ENCODE measurements at regions not wholly inside any gene's neighbourhood (a gene's known extent, or its start where the extent isn't known, plus 50 kb on each side); places are given as distances from the start of the nearest gene placed in this dataset.

- Histone ChIP-seq H3K4me3 (no peak overlapping the region), H3K36me3 (no peaks in the 10 kb centered on the region), H3K9me3 (no peaks in the 10 kb centered on the region), H3K27ac (no peak overlapping the region), H3K4me1 (no peaks in the 10 kb centered on the region), H3K27me3 (no peaks in the 10 kb centered on the region)
- no peak for DNase-seq
- intact Hi-C loops (cut with DNase I; ENCODE audit: low total_unique reads): no loop called here
- no peak for TF ChIP-seq EP300 (IDR thresholded peaks at IDR 0.05)
- 89 to 94% (median 92%) methylated on average over 3 of the region's 3 CpGs for WGBS, 5 donors
Measured at GRCh38 chr6:144909753-144910285, 624.7 kb downstream of the UTRN start.

- WGBS, 5 donors: 86 to 100% (median 88%) methylated on average over 2 of the region's 2 CpGs
Measured at GRCh38 chr6:144911322-144911721, 626.2 kb downstream of the UTRN start.

GRCh38 chr6:144912474-144912873, 627.3 kb downstream of the UTRN start:
- Histone ChIP-seq H3K27me3 (no peaks in the 10 kb centered on the region), H3K36me3 (no peaks in the 10 kb centered on the region), H3K4me3 (no peak overlapping the region), H3K27ac (no peak overlapping the region), H3K9me3 (no peaks in the 10 kb centered on the region), H3K4me1 (no peaks in the 10 kb centered on the region)
- WGBS, 5 donors: 32 to 44% (median 33%) methylated on average over 2 of the region's 2 CpGs
- DNase-seq: no peak
- TF ChIP-seq POLR2AphosphoS5 (IDR thresholded peaks at IDR 0.05): no peak
- TF ChIP-seq CTCF (IDR thresholded peaks at IDR 0.05): no peak
- no peak for TF ChIP-seq EP300 (IDR thresholded peaks at IDR 0.05)
- no peak for TF ChIP-seq POLR2A (IDR thresholded peaks at IDR 0.05)
- intact Hi-C loops (cut with DNase I; ENCODE audit: low total_unique reads): no loop called here

More at GRCh38 chr6:144911322-144911721, 626.2 kb downstream of the UTRN start:
- intact Hi-C loops (cut with DNase I; ENCODE audit: low total_unique reads): no loop called here
- no peak for TF ChIP-seq POLR2A (IDR thresholded peaks at IDR 0.05)
- no peak for TF ChIP-seq CTCF (IDR thresholded peaks at IDR 0.05)
- TF ChIP-seq POLR2AphosphoS5 (IDR thresholded peaks at IDR 0.05): no peak
- no peak for TF ChIP-seq EP300 (IDR thresholded peaks at IDR 0.05)
- H3K4me3 ChIP-seq: no peak overlapping the region
- H3K4me1 ChIP-seq: no peaks in the 10 kb centered on the region
- no peak overlapping the region for H3K27ac ChIP-seq
- no peaks in the 10 kb centered on the region for H3K27me3 ChIP-seq
- H3K36me3 ChIP-seq: no peaks in the 10 kb centered on the region
- no peaks in the 10 kb centered on the region for H3K9me3 ChIP-seq
- no peak for DNase-seq

GRCh38 chr6:144918073-144918472, 632.9 kb downstream of the UTRN start:
- H3K4me3 ChIP-seq: no peak overlapping the region
- intact Hi-C loops (cut with DNase I; ENCODE audit: low total_unique reads): no loop called here
- no peak overlapping the region for H3K27ac ChIP-seq
- no peaks in the 10 kb centered on the region for H3K36me3 ChIP-seq
- no peaks in the 10 kb centered on the region for H3K27me3 ChIP-seq
- no peak for TF ChIP-seq POLR2AphosphoS5 (IDR thresholded peaks at IDR 0.05)
- TF ChIP-seq CTCF (IDR thresholded peaks at IDR 0.05): no peak
- no peak for TF ChIP-seq POLR2A (IDR thresholded peaks at IDR 0.05)
- no peak for TF ChIP-seq EP300 (IDR thresholded peaks at IDR 0.05)
- H3K9me3 ChIP-seq: no peaks in the 10 kb centered on the region
- WGBS, 5 donors: 88 to 97% (median 89%) methylated on average over 4 of the region's 4 CpGs
- peaks cover 5 to 18% (median 8%) of the 10 kb centered on the region in 4 donors for H3K4me1 ChIP-seq
- DNase-seq: no peak

- TF ChIP-seq CTCF (IDR thresholded peaks at IDR 0.05) (no peak), POLR2A (IDR thresholded peaks at IDR 0.05) (no peak)
- no peak overlapping the region for H3K4me3 ChIP-seq
- H3K36me3 ChIP-seq: no peaks in the 10 kb centered on the region
- no peaks in the 10 kb centered on the region for H3K9me3 ChIP-seq
- WGBS, 5 donors: 65 to 78% (median 71%) methylated on average over 2 of the region's 2 CpGs
- intact Hi-C loops (cut with DNase I; ENCODE audit: low total_unique reads): no loop called here
- no peaks in the 10 kb centered on the region for H3K27me3 ChIP-seq
- peaks cover 5 to 18% (median 8%) of the 10 kb centered on the region in 4 donors for H3K4me1 ChIP-seq
- no peak for DNase-seq
- H3K27ac ChIP-seq: no peak overlapping the region
Measured at GRCh38 chr6:144919560-144919959, 634.4 kb downstream of the UTRN start.
